PFSK-1 (cell line): ENCODE measurements at regions not wholly inside any gene's neighbourhood (a gene's known extent, or its start where the extent isn't known, plus 50 kb on each side); places are given as distances from the start of the nearest gene placed in this dataset.

Experiments used
- FOXP2 ChIP-seq: optimal IDR thresholded peaks from 2 replicates; pipeline ENCODE3; 2011; ENCODE audit warnings: borderline replicate concordance, control low read depth, inconsistent platforms; ENCODE audit not compliant: insufficient read depth; ENCODE audit errors: extremely low read length, extremely low read depth
- POLR2AphosphoS5 ChIP-seq: IDR thresholded peaks from 2 replicates; pipeline ENCODE4 v1.6.1; 2012; ENCODE audit warnings: low read depth, mild to moderate bottlenecking, control low read depth, low read length, moderate library complexity
- REST ChIP-seq, 2 experiments: IDR thresholded peaks; 2 replicates each; pipeline versions ENCODE4 v1.6.1 to v1.8.0; 2011 to 2012; ENCODE audit warnings: low read depth in 2 of 2, low read length in 2 of 2, control low read depth in 1 of 2, inconsistent platforms in 1 of 2, mild to moderate bottlenecking in 1 of 2, moderate library complexity in 1 of 2; ENCODE audit not compliant: insufficient read depth in 1 of 2
- SIN3A ChIP-seq: IDR thresholded peaks from 2 replicates; pipeline ENCODE4 v1.6.1; 2012; ENCODE audit warnings: mild to moderate bottlenecking, low read length, moderate library complexity, borderline replicate concordance; ENCODE audit not compliant: insufficient read depth
- TAF1 ChIP-seq: IDR thresholded peaks from 2 replicates; pipeline ENCODE4 v1.6.1; 2012; ENCODE audit warnings: low read length, control low read depth, borderline replicate concordance; ENCODE audit not compliant: insufficient read depth

DNA sequence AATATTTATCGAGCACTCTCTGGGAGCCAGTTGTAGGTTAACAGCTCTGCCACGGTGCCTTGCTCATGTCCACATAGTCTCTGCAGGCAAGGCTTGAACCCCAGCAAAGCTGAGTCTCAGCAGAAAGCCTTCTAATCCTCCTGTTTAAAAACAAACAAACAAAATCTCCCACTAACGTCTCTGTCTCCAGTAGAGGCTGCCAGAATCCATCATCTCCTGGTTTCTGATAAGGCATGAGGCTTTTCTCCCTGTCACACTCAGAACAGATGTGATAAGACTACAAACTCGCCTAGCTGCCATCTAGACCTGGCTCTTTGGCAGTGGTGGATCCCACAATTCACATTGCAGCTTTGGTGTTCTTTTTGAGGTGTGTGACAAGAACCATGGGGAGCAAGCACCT, 813.2 kb downstream of the AACS start:
- no peak for TF ChIP-seq POLR2AphosphoS5
- TF ChIP-seq TAF1: no peak
- no peak for TF ChIP-seq REST (IDR thresholded peaks at IDR 0.05; ENCODE audit: insufficient read depth in 1 of 2, low read depth in 2 of 2, low read length in 2 of 2)
- TF ChIP-seq SIN3A: no peak
- TF ChIP-seq FOXP2: no peak
